ENCODE measurements at regions not wholly inside any gene's neighbourhood (a gene's known extent, or its start where the extent isn't known, plus 50 kb on each side); places are given as distances from the start of the nearest gene placed in this dataset.
"Not testable (repeated sequence)": the region's sequence is repeated elsewhere in the genome, so short reads cannot be mapped to it uniquely, and the experiment has no call there.

- Histone ChIP-seq H3K4me3 (no peak overlapping the region), H3K36me3 (no peaks in the 10 kb centered on the region), H3K4me1 (no peaks in the 10 kb centered on the region), H3K9me3 (no peaks in the 10 kb centered on the region), H3K27me3 (no peaks in the 10 kb centered on the region), H3K27ac (no peak overlapping the region)
- ATAC-seq, result no peak
- no peak for TF ChIP-seq POLR2A (IDR thresholded peaks at IDR 0.05)
- TF ChIP-seq EP300 (IDR thresholded peaks at IDR 0.05), result no peak
- TF ChIP-seq CTCF (IDR thresholded peaks at IDR 0.05), result no peak
- no peak for TF ChIP-seq POLR2AphosphoS5 (IDR thresholded peaks at IDR 0.05)
- WGBS, 2 donors (ENCODE audit: low coverage in 1 of 2), result 50 to 82% methylated on average over 2 of the region's 2 CpGs
Measured at GRCh38 chr2:136696438-136696837, 68.9 kb upstream of the THSD7B start.

- Histone ChIP-seq H3K27me3 (no peaks in the 10 kb centered on the region), H3K4me1 (no peaks in the 10 kb centered on the region), H3K36me3 (no peaks in the 10 kb centered on the region), H3K4me3 (no peak overlapping the region), H3K9me3 (peaks cover 0 to 1% (median 0%) of the 10 kb centered on the region in 3 donors), H3K27ac (no peak overlapping the region)
- ATAC-seq, result no peak
- WGBS, 2 donors (ENCODE audit: low coverage in 1 of 2), result 71 to 79% methylated on average over 2 to 3 of the region's 5 CpGs
- TF ChIP-seq EP300 (IDR thresholded peaks at IDR 0.05) (no peak), CTCF (IDR thresholded peaks at IDR 0.05) (no peak), POLR2A (IDR thresholded peaks at IDR 0.05) (no peak), POLR2AphosphoS5 (IDR thresholded peaks at IDR 0.05) (no peak)
Measured at GRCh38 chr2:136693966-136694365, 71.4 kb upstream of the THSD7B start.

- H3K27me3 ChIP-seq, H3K36me3 ChIP-seq, H3K4me3 ChIP-seq, ATAC-seq, H3K27ac ChIP-seq, H3K4me1 ChIP-seq: not testable (repeated sequence)
- WGBS, 2 donors (ENCODE audit: low coverage in 1 of 2), result 58% methylated on average over 1 of the region's 1 CpG
- H3K9me3 ChIP-seq, result peaks cover 0 to 16% (median 0%) of the 10 kb centered on the region in 3 donors
Measured at GRCh38 chr2:136680079-136680478, 85.3 kb upstream of the THSD7B start.

- 44 to 69% methylated on average over 3 of the region's 3 CpGs for WGBS, 2 donors (ENCODE audit: low coverage in 1 of 2)
- H3K27me3 ChIP-seq, result no peaks in the 10 kb centered on the region
- no peak overlapping the region for H3K4me3 ChIP-seq
- no peak for ATAC-seq
- no peaks in the 10 kb centered on the region for H3K4me1 ChIP-seq
- H3K27ac ChIP-seq, result no peak overlapping the region
- no peak for TF ChIP-seq POLR2AphosphoS5 (IDR thresholded peaks at IDR 0.05)
- TF ChIP-seq EP300 (IDR thresholded peaks at IDR 0.05), result no peak
- no peak for TF ChIP-seq CTCF (IDR thresholded peaks at IDR 0.05)
- TF ChIP-seq POLR2A (IDR thresholded peaks at IDR 0.05), result no peak
- no peaks in the 10 kb centered on the region for H3K9me3 ChIP-seq
- H3K36me3 ChIP-seq, result no peaks in the 10 kb centered on the region
Measured at GRCh38 chr2:136665736-136666135, 99.6 kb upstream of the THSD7B start.

- no peak overlapping the region for H3K27ac ChIP-seq
- H3K4me3 ChIP-seq, result no peak overlapping the region
- no peaks in the 10 kb centered on the region for H3K4me1 ChIP-seq
- 68 to 96% methylated on average over 4 to 6 of the region's 10 CpGs for WGBS, 2 donors (ENCODE audit: low coverage in 1 of 2)
- H3K27me3 ChIP-seq, result no peaks in the 10 kb centered on the region
- no peak for ATAC-seq
- TF ChIP-seq CTCF (IDR thresholded peaks at IDR 0.05), result no peak
- no peak for TF ChIP-seq EP300 (IDR thresholded peaks at IDR 0.05)
- no peak for TF ChIP-seq POLR2AphosphoS5 (IDR thresholded peaks at IDR 0.05)
- no peak for TF ChIP-seq POLR2A (IDR thresholded peaks at IDR 0.05)
- H3K9me3 ChIP-seq, result no peaks in the 10 kb centered on the region
- no peaks in the 10 kb centered on the region for H3K36me3 ChIP-seq
Measured at GRCh38 chr2:136664713-136665405, 100.5 kb upstream of the THSD7B start.

All from gastroesophageal sphincter (tissue), 4 donors.